ENCODE measurements at regions not wholly inside any gene's neighbourhood (a gene's known extent, or its start where the extent isn't known, plus 50 kb on each side); places are given as distances from the start of the nearest gene placed in this dataset.

- DNase-seq (no peak), ATAC-seq (no peak)
- Mint-ChIP-seq H3K27me3 (peaks cover 17% of the 10 kb centered on the region), H3K9me3 (no peaks in the 10 kb centered on the region), H3K27ac (no peak overlapping the region), H3K36me3 (ENCODE audit: low read depth) (no peaks in the 10 kb centered on the region), H3K4me3 (no peak overlapping the region), H3K4me1 (no peaks in the 10 kb centered on the region)
These were observed 491.6 kb downstream of the QKI start for GRCh38 chr6:163906006-163906710.

GRCh38 chr6:163904186-163904585, 489.7 kb downstream of the QKI start:
- no peak for ATAC-seq
- H3K4me3 Mint-ChIP-seq, result no peak overlapping the region

GRCh38 chr6:163903541-163903940, 489.0 kb downstream of the QKI start:
- no peak for DNase-seq
- H3K36me3 Mint-ChIP-seq (ENCODE audit: low read depth), result no peaks in the 10 kb centered on the region
- no peaks in the 10 kb centered on the region for H3K4me1 Mint-ChIP-seq
- no peak for ATAC-seq
- no peak overlapping the region for H3K4me3 Mint-ChIP-seq
- H3K27ac Mint-ChIP-seq, result no peak overlapping the region
- H3K9me3 Mint-ChIP-seq, result no peaks in the 10 kb centered on the region
- H3K27me3 Mint-ChIP-seq, result peaks cover 11% of the 10 kb centered on the region

More at GRCh38 chr6:163904186-163904585, 489.7 kb downstream of the QKI start:
- Mint-ChIP-seq H3K27me3 (peaks cover 11% of the 10 kb centered on the region), H3K9me3 (no peaks in the 10 kb centered on the region), H3K36me3 (ENCODE audit: low read depth) (no peaks in the 10 kb centered on the region), H3K27ac (no peak overlapping the region), H3K4me1 (no peaks in the 10 kb centered on the region)
- DNase-seq, result no peak

- no peak for DNase-seq
- H3K36me3 Mint-ChIP-seq (ENCODE audit: low read depth), result no peaks in the 10 kb centered on the region
- no peak for ATAC-seq
- H3K9me3 Mint-ChIP-seq, result no peaks in the 10 kb centered on the region
- peaks cover 8% of the 10 kb centered on the region for H3K27me3 Mint-ChIP-seq
- no peak overlapping the region for H3K4me3 Mint-ChIP-seq
- no peak overlapping the region for H3K27ac Mint-ChIP-seq
- H3K4me1 Mint-ChIP-seq, result no peaks in the 10 kb centered on the region
These were observed 488.5 kb downstream of the QKI start for GRCh38 chr6:163902993-163903392.

GRCh38 chr6:163901681-163902080, 487.2 kb downstream of the QKI start:
- H3K9me3 Mint-ChIP-seq, result no peaks in the 10 kb centered on the region
- DNase-seq (no peak), ATAC-seq (no peak)
- H3K27ac Mint-ChIP-seq, result no peak overlapping the region
- no peaks in the 10 kb centered on the region for H3K36me3 Mint-ChIP-seq (ENCODE audit: low read depth)
- peaks cover 2% of the 10 kb centered on the region for H3K27me3 Mint-ChIP-seq
- H3K4me1 Mint-ChIP-seq, result no peaks in the 10 kb centered on the region
- no peak overlapping the region for H3K4me3 Mint-ChIP-seq

GRCh38 chr6:163900570-163900969, 486.1 kb downstream of the QKI start:
- DNase-seq (no peak), ATAC-seq (no peak)
- Mint-ChIP-seq H3K9me3 (no peaks in the 10 kb centered on the region), H3K4me3 (no peak overlapping the region), H3K27ac (no peak overlapping the region), H3K27me3 (no peaks in the 10 kb centered on the region), H3K36me3 (ENCODE audit: low read depth) (no peaks in the 10 kb centered on the region), H3K4me1 (no peaks in the 10 kb centered on the region)

GRCh38 chr6:163897669-163898068, 483.2 kb downstream of the QKI start:
- Mint-ChIP-seq H3K4me3 (no peak overlapping the region), H3K27me3 (no peaks in the 10 kb centered on the region), H3K4me1 (no peaks in the 10 kb centered on the region), H3K9me3 (no peaks in the 10 kb centered on the region), H3K36me3 (ENCODE audit: low read depth) (no peaks in the 10 kb centered on the region), H3K27ac (no peak overlapping the region)
- DNase-seq, result no peak
- no peak for ATAC-seq

GRCh38 chr6:163897030-163897429, 482.5 kb downstream of the QKI start:
- no peak overlapping the region for H3K4me3 Mint-ChIP-seq
- H3K27ac Mint-ChIP-seq, result no peak overlapping the region
- ATAC-seq (no peak), DNase-seq (no peak)
- no peaks in the 10 kb centered on the region for H3K36me3 Mint-ChIP-seq (ENCODE audit: low read depth)
- H3K4me1 Mint-ChIP-seq, result no peaks in the 10 kb centered on the region
- H3K27me3 Mint-ChIP-seq, result no peaks in the 10 kb centered on the region
- no peaks in the 10 kb centered on the region for H3K9me3 Mint-ChIP-seq

GRCh38 chr6:163895162-163895561, 480.6 kb downstream of the QKI start:
- Mint-ChIP-seq H3K27me3 (no peaks in the 10 kb centered on the region), H3K36me3 (ENCODE audit: low read depth) (no peaks in the 10 kb centered on the region), H3K4me1 (no peaks in the 10 kb centered on the region), H3K4me3 (no peak overlapping the region), H3K27ac (no peak overlapping the region), H3K9me3 (no peaks in the 10 kb centered on the region)
- ATAC-seq, result no peak
- DNase-seq, result no peak

- Mint-ChIP-seq H3K36me3 (ENCODE audit: low read depth) (no peaks in the 10 kb centered on the region), H3K27me3 (no peaks in the 10 kb centered on the region), H3K9me3 (no peaks in the 10 kb centered on the region), H3K4me3 (no peak overlapping the region), H3K27ac (no peak overlapping the region), H3K4me1 (no peaks in the 10 kb centered on the region)
- no peak for ATAC-seq
- DNase-seq, result no peak
These were observed 479.2 kb downstream of the QKI start for GRCh38 chr6:163893609-163894189.

- H3K4me3 Mint-ChIP-seq, result no peak overlapping the region
- no peaks in the 10 kb centered on the region for H3K36me3 Mint-ChIP-seq (ENCODE audit: low read depth)
- no peak for ATAC-seq
These were observed 478.5 kb downstream of the QKI start for GRCh38 chr6:163892824-163893561.

GRCh38 chr6:163889904-163890514, 475.5 kb downstream of the QKI start:
- H3K4me3 Mint-ChIP-seq, result no peak overlapping the region

More at GRCh38 chr6:163892824-163893561, 478.5 kb downstream of the QKI start:
- DNase-seq, result no peak
- no peaks in the 10 kb centered on the region for H3K27me3 Mint-ChIP-seq
- H3K27ac Mint-ChIP-seq, result no peak overlapping the region
- no peaks in the 10 kb centered on the region for H3K4me1 Mint-ChIP-seq
- H3K9me3 Mint-ChIP-seq, result no peaks in the 10 kb centered on the region

GRCh38 chr6:163888030-163888819, 473.7 kb downstream of the QKI start:
- no peak for DNase-seq
- H3K36me3 Mint-ChIP-seq (ENCODE audit: low read depth), result no peaks in the 10 kb centered on the region

More at GRCh38 chr6:163889904-163890514, 475.5 kb downstream of the QKI start:
- DNase-seq (no peak), ATAC-seq (no peak)
- no peaks in the 10 kb centered on the region for H3K36me3 Mint-ChIP-seq (ENCODE audit: low read depth)
- H3K9me3 Mint-ChIP-seq, result no peaks in the 10 kb centered on the region
- H3K27me3 Mint-ChIP-seq, result peaks cover 2% of the 10 kb centered on the region
- H3K4me1 Mint-ChIP-seq, result no peaks in the 10 kb centered on the region
- H3K27ac Mint-ChIP-seq, result no peak overlapping the region

GRCh38 chr6:163886428-163886827, 471.9 kb downstream of the QKI start:
- Mint-ChIP-seq H3K4me3 (no peak overlapping the region), H3K36me3 (ENCODE audit: low read depth) (no peaks in the 10 kb centered on the region), H3K27ac (no peak overlapping the region), H3K9me3 (no peaks in the 10 kb centered on the region), H3K4me1 (no peaks in the 10 kb centered on the region), H3K27me3 (peaks cover 9% of the 10 kb centered on the region)
- DNase-seq (no peak), ATAC-seq (no peak)

More at GRCh38 chr6:163888030-163888819, 473.7 kb downstream of the QKI start:
- Mint-ChIP-seq H3K9me3 (no peaks in the 10 kb centered on the region), H3K27ac (no peak overlapping the region), H3K4me1 (no peaks in the 10 kb centered on the region), H3K4me3 (no peak overlapping the region), H3K27me3 (peaks cover 2% of the 10 kb centered on the region)
- ATAC-seq, result no peak

Measured in activated naive CD8-positive, alpha-beta T cell treated with anti-CD3 and anti-CD28 coated beads, Interleukin-2, amount 50 U/mL, for 24 hours (primary cell).